GM23338 (cell line): ENCODE measurements at regions not wholly inside any gene's neighbourhood (a gene's known extent, or its start where the extent isn't known, plus 50 kb on each side); places are given as distances from the start of the nearest gene placed in this dataset.

Source experiments
- ATAC-seq: fragments of 200-7000 bp; cut with Tn5 transposase; 3 replicates; pipeline ENCODE4 v1.9.1; 2020
- DNase-seq: peaks from one replicate; pipeline ENCODE4 v3.0.0-alpha.2; 2015; ENCODE audit warnings: low spot score
- H2AFZ ChIP-seq: fragments of 200-600 bp; sonication (generic); 2 replicates; pipeline ENCODE4 v1.8.0; 2016; ENCODE audit warnings: antibody characterized with exemption, mild to moderate bottlenecking, moderate library complexity
- H3F3A ChIP-seq: fragments of 200-600 bp; sonication (generic); replicated peaks from 2 replicates; pipeline ENCODE4 v1.8.0; 2017; ENCODE audit warnings: antibody characterized with exemption, mixed run types, low read depth
- H3K27ac ChIP-seq: fragments of 200-600 bp; sonication (generic); 2 replicates; pipeline ENCODE4 v1.6.1; 2016; ENCODE audit warnings: low read depth
- H3K27me3 ChIP-seq: fragments of 200-600 bp; sonication (generic); 2 replicates; pipeline ENCODE4 v1.8.0; 2016; ENCODE audit warnings: mild to moderate bottlenecking, mixed run types, moderate library complexity; ENCODE audit not compliant: insufficient read depth
- H3K36me3 ChIP-seq: fragments of 200-600 bp; sonication (generic); 2 replicates; pipeline ENCODE4 v1.8.0; 2016; ENCODE audit warnings: mild to moderate bottlenecking; ENCODE audit not compliant: insufficient read depth
- H3K4me1 ChIP-seq: fragments of 200-600 bp; sonication (generic); 2 replicates; pipeline ENCODE4 v1.8.0; 2016; ENCODE audit warnings: mild to moderate bottlenecking, moderate library complexity; ENCODE audit not compliant: insufficient read depth
- H3K4me2 ChIP-seq: fragments of 200-600 bp; sonication (generic); 2 replicates; pipeline ENCODE4 v1.7.1; 2017; ENCODE audit warnings: mixed run types
- H3K4me3 ChIP-seq: fragments of 200-600 bp; sonication (generic); 2 replicates; pipeline ENCODE4 v1.6.1; 2016; ENCODE audit warnings: mixed run types
- H3K79me2 ChIP-seq: fragments of 200-600 bp; sonication (generic); replicated peaks from 2 replicates; pipeline ENCODE4 v1.8.0; 2017; ENCODE audit warnings: mild to moderate bottlenecking; ENCODE audit not compliant: insufficient read depth
- H3K9me2 ChIP-seq: fragments of 200-600 bp; sonication (generic); 2 replicates; pipeline ENCODE4 v1.8.0; 2017; ENCODE audit not compliant: insufficient read depth
- H4K20me1 ChIP-seq: fragments of 200-600 bp; sonication (generic); replicated peaks from 2 replicates; pipeline ENCODE4 v1.8.0; 2017; ENCODE audit warnings: mild to moderate bottlenecking; ENCODE audit not compliant: insufficient read depth
- H3K27ac Mint-ChIP-seq: 2 replicates; pipeline ENCODE4 v1.8.0; 2020; ENCODE audit warnings: inconsistent platforms, mild to moderate bottlenecking, moderate library complexity, mixed read lengths
- H3K27me3 Mint-ChIP-seq: 3 replicates; pipeline ENCODE4 v1.8.0; 2022; ENCODE audit warnings: low read depth, mild to moderate bottlenecking, moderate library complexity, mixed read lengths, inconsistent platforms; ENCODE audit not compliant: insufficient read depth, poor library complexity
- H3K36me3 Mint-ChIP-seq: 3 replicates; pipeline ENCODE4 v1.8.0; 2021; ENCODE audit warnings: low read depth, mild to moderate bottlenecking, inconsistent platforms, moderate library complexity, mixed read lengths
- H3K4me1 Mint-ChIP-seq: 3 replicates; pipeline ENCODE4 v1.8.0; 2020; ENCODE audit warnings: mild to moderate bottlenecking, inconsistent platforms, mixed read lengths
- H3K4me3 Mint-ChIP-seq: 3 replicates; pipeline ENCODE4 v1.8.0; 2021; ENCODE audit warnings: moderate library complexity, mild to moderate bottlenecking, inconsistent platforms, mixed read lengths
- H3K9me3 Mint-ChIP-seq: 3 replicates; pipeline ENCODE4 v1.8.0; 2020; ENCODE audit warnings: moderate library complexity, mild to moderate bottlenecking, inconsistent platforms, mixed read lengths
- CREB1 ChIP-seq: fragments of 250-450 bp; sonication (Bioruptor Pico); IDR thresholded peaks from 2 replicates; pipeline ENCODE4 v1.5.0; 2020; ENCODE audit warnings: low read depth, mild to moderate bottlenecking, moderate library complexity
- CTCF ChIP-seq, 2 experiments: fragments of 200-600 bp in 1 of 2; sonication (generic) in 1 of 2; conservative IDR thresholded peaks; 2 replicates each; pipeline versions ENCODE4 v1.5.1 to v1.6.1; 2016 to 2017; ENCODE audit warnings: antibody characterized with exemption in 2 of 2, low read depth in 2 of 2, mild to moderate bottlenecking in 2 of 2, moderate library complexity in 1 of 2
- EZH2 ChIP-seq: fragments of 200-600 bp; sonication (generic); IDR thresholded peaks from one replicate; pipeline ENCODE4 v1.8.0; 2017; ENCODE audit warnings: antibody characterized with exemption, mild to moderate bottlenecking, low read depth; ENCODE audit not compliant: unreplicated experiment
- JUNB ChIP-seq: IDR thresholded peaks from one replicate; pipeline ENCODE4 v1.6.1; 2016; ENCODE audit warnings: antibody characterized with exemption; ENCODE audit not compliant: unreplicated experiment
- REST ChIP-seq: IDR thresholded peaks from one replicate; pipeline ENCODE4 v1.6.1; 2018; ENCODE audit warnings: antibody characterized with exemption; ENCODE audit not compliant: unreplicated experiment
- STAT1 ChIP-seq: IDR thresholded peaks from one replicate; pipeline ENCODE4 v1.6.1; 2016; ENCODE audit warnings: antibody characterized with exemption; ENCODE audit not compliant: unreplicated experiment
- ZNF114 ChIP-seq: fragments of 250-450 bp; sonication (Bioruptor Pico); IDR thresholded peaks from 2 replicates; pipeline ENCODE4 v1.5.0; 2020; ENCODE audit warnings: mild to moderate bottlenecking, moderate library complexity
- ZNF462 ChIP-seq: fragments of 250-450 bp; sonication (Bioruptor Pico); IDR thresholded peaks from 2 replicates; pipeline ENCODE4 v1.5.0; 2020; ENCODE audit warnings: mild to moderate bottlenecking, moderate library complexity

- TF ChIP-seq REST = no peak
- no peak for TF ChIP-seq CTCF (conservative IDR thresholded peaks at IDR 0.05; ENCODE audit: low read depth in 2 of 2)
- TF ChIP-seq ZNF114 (CRISPR knock-in tag) = no peak
- no peak for TF ChIP-seq CREB1 (CRISPR knock-in tag)
- no peak for TF ChIP-seq STAT1
Observed at GRCh38 chr5:79850316-79850822, 140.7 kb downstream of the MTX3 start (continued).

GRCh38 chr5:79849486-79850315 is 141.4 kb downstream of the MTX3 start:
- no peaks in the 10 kb centered on the region for H3K79me2 ChIP-seq
- H3K9me2 ChIP-seq = no peaks in the 10 kb centered on the region
- H2AFZ ChIP-seq = no peak overlapping the region
- Mint-ChIP-seq H3K4me1 (no peaks in the 10 kb centered on the region), H3K27ac (no peak overlapping the region), H3K36me3 (no peaks in the 10 kb centered on the region), H3K27me3 (peaks cover 5% of the 10 kb centered on the region), H3K4me3 (no peak overlapping the region), H3K9me3 (no peaks in the 10 kb centered on the region)
- DNase-seq = no peak
- no peaks in the 10 kb centered on the region for H4K20me1 ChIP-seq
- no peaks in the 10 kb centered on the region for H3K27me3 ChIP-seq
- H3K36me3 ChIP-seq = no peaks in the 10 kb centered on the region
- H3K4me1 ChIP-seq = no peaks in the 10 kb centered on the region
- no peak for ATAC-seq
- no peaks in the 10 kb centered on the region for H3F3A ChIP-seq
- no peak overlapping the region for H3K4me2 ChIP-seq
- no peak overlapping the region for H3K27ac ChIP-seq
- no peak overlapping the region for H3K4me3 ChIP-seq
- TF ChIP-seq ZNF462 (CRISPR knock-in tag) (no peak), JUNB (no peak), STAT1 (no peak), REST (no peak), EZH2 (no peak), ZNF114 (CRISPR knock-in tag) (no peak)
